NAMALWA (cell line): ENCODE measurements at regions not wholly inside any gene's neighbourhood (a gene's known extent, or its start where the extent isn't known, plus 50 kb on each side); places are given as distances from the start of the nearest gene placed in this dataset.

Source experiments
- DNase-seq: peaks from one replicate; pipeline ENCODE4 v3.0.0-alpha.2; 2015; ENCODE audit warnings: low spot score

GRCh38 chr11:79561496-79561895 is 120.7 kb upstream of the TENM4 start:
- DNase-seq, result no peak

- no peak for DNase-seq
Measured at GRCh38 chr11:79550809-79551208, 110.0 kb upstream of the TENM4 start.

- no peak for DNase-seq
Measured at GRCh38 chr11:79547256-79547655, 106.4 kb upstream of the TENM4 start.

- DNase-seq, result no peak
Measured at GRCh38 chr11:79546351-79546750, 105.5 kb upstream of the TENM4 start.

- DNase-seq, result no peak
Measured at GRCh38 chr11:79544361-79544760, 103.5 kb upstream of the TENM4 start.

- DNase-seq, result no peak
Measured at GRCh38 chr11:79543101-79543500, 102.3 kb upstream of the TENM4 start.

- no peak for DNase-seq
Measured at GRCh38 chr11:79541466-79541865, 100.6 kb upstream of the TENM4 start.

- no peak for DNase-seq
Measured at GRCh38 chr11:79538775-79539174, 97.9 kb upstream of the TENM4 start.

- no peak for DNase-seq
Measured at GRCh38 chr11:79536155-79536917, 95.5 kb upstream of the TENM4 start.

- no peak for DNase-seq
Measured at GRCh38 chr11:79535606-79536005, 94.8 kb upstream of the TENM4 start.

GRCh38 chr11:79525257-79525656 is 84.4 kb upstream of the TENM4 start:
- DNase-seq, result no peak

GRCh38 chr11:79522626-79523025 is 81.8 kb upstream of the TENM4 start:
- no peak for DNase-seq

GRCh38 chr11:79520086-79520485 is 79.3 kb upstream of the TENM4 start:
- no peak for DNase-seq

GRCh38 chr11:79515781-79516180 is 75.0 kb upstream of the TENM4 start:
- no peak for DNase-seq

GRCh38 chr11:79514695-79515094 is 73.9 kb upstream of the TENM4 start:
- DNase-seq, result no peak

- DNase-seq, result no peak
Measured at GRCh38 chr11:79514290-79514689, 73.5 kb upstream of the TENM4 start.

- no peak for DNase-seq
Measured at GRCh38 chr11:79512706-79513469, 72.1 kb upstream of the TENM4 start.

- DNase-seq, result no peak
Measured at GRCh38 chr11:79510960-79511359, 70.1 kb upstream of the TENM4 start.

GRCh38 chr11:79508461-79508860 is 67.6 kb upstream of the TENM4 start:
- DNase-seq, result no peak

- no peak for DNase-seq
Measured at GRCh38 chr11:79507706-79508105, 66.9 kb upstream of the TENM4 start.

- no peak for DNase-seq
Measured at GRCh38 chr11:79506734-79507344, 66.0 kb upstream of the TENM4 start.

GRCh38 chr11:79506124-79506523 is 65.3 kb upstream of the TENM4 start:
- no peak for DNase-seq

GRCh38 chr11:79503028-79503427 is 62.2 kb upstream of the TENM4 start:
- DNase-seq, result no peak
